Activated B cell treated with CpG ODN at 0.5 μM for 24 hours (primary cell): ENCODE measurements at regions not wholly inside any gene's neighbourhood (a gene's known extent, or its start where the extent isn't known, plus 50 kb on each side); places are given as distances from the start of the nearest gene placed in this dataset.

Experiments
- ATAC-seq: fragments of 200-7000 bp; cut with Tn5 transposase; one replicate; pipeline ENCODE4 v1.10.0; 2021; ENCODE audit warnings: low read depth, mild to moderate bottlenecking, moderate library complexity
- CTCF ChIA-PET: fragments of 350-600 bp; sonication (Branson Sonifier 250); formaldehyde crosslinking; loops from one replicate; lab custom pipeline; 2021; ENCODE audit warnings: antibody characterized with exemption; lab: Charles Lee
- POLR2A ChIA-PET: fragments of 350-600 bp; sonication (Branson Sonifier 250); formaldehyde crosslinking; loops from one replicate; lab custom pipeline; 2021; ENCODE audit warnings: antibody characterized with exemption; lab: Charles Lee
- DNase-seq: peaks from one replicate; pipeline ENCODE4 v3.0.0; 2022
- H3K27ac Mint-ChIP-seq: one replicate; pipeline ENCODE4 v1.8.0; 2020; ENCODE audit warnings: mixed read lengths
- H3K27me3 Mint-ChIP-seq: one replicate; pipeline ENCODE4 v1.8.0; 2021; ENCODE audit warnings: mixed read lengths
- H3K36me3 Mint-ChIP-seq: one replicate; pipeline ENCODE4 v1.8.0; 2021; ENCODE audit warnings: low read depth, mixed read lengths
- H3K4me1 Mint-ChIP-seq: one replicate; pipeline ENCODE4 v1.8.0; 2021; ENCODE audit warnings: mixed read lengths
- H3K4me3 Mint-ChIP-seq: one replicate; pipeline ENCODE4 v1.8.0; 2020; ENCODE audit warnings: mild to moderate bottlenecking, mixed read lengths
- H3K9me3 Mint-ChIP-seq: one replicate; pipeline ENCODE4 v1.8.0; 2020; ENCODE audit warnings: mixed read lengths
- intact Hi-C: fragments of 100-400 bp; cut with micrococcal nuclease; formaldehyde crosslinking; loops from one replicate; pipeline ENCODE4 v1.15.1; 2024
- TF ChIP-seq, protein P1 (sequence below): fragments of 200-600 bp; IDR thresholded peaks from one replicate; pipeline ENCODE4 v1.8.0; 2022; ENCODE audit warnings: antibody characterized with exemption, mild to moderate bottlenecking

DNA sequence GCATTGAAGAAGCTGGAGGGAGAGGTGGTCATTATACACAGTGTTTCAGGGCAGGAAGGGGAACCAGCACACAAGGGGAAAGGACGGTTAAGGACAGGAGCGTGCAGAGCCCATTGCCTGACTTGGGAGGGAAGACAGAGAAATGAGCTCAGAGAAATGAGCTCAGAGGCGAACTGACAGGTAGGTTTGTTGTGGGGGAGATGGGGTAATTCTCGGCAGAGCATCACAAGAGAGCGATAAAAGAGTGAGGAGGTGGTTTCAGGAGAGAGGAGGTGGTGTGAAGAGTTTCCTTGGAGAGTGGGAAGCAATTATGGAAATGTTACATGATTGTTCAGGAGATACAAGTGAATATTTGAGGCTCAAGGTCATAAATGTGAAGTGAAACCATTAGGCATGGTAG is 61.0 kb downstream of the MRGPRX1 start:
- H3K4me1 Mint-ChIP-seq, result no peaks in the 10 kb centered on the region
- no peak overlapping the region for H3K4me3 Mint-ChIP-seq
- H3K27ac Mint-ChIP-seq, result no peak overlapping the region
- no peaks in the 10 kb centered on the region for H3K36me3 Mint-ChIP-seq
- peaks cover 2% of the 10 kb centered on the region for H3K9me3 Mint-ChIP-seq
- ChIA-PET POLR2A (no interaction called here), CTCF (no interaction called here)
- TF ChIP-seq, protein P1, sequence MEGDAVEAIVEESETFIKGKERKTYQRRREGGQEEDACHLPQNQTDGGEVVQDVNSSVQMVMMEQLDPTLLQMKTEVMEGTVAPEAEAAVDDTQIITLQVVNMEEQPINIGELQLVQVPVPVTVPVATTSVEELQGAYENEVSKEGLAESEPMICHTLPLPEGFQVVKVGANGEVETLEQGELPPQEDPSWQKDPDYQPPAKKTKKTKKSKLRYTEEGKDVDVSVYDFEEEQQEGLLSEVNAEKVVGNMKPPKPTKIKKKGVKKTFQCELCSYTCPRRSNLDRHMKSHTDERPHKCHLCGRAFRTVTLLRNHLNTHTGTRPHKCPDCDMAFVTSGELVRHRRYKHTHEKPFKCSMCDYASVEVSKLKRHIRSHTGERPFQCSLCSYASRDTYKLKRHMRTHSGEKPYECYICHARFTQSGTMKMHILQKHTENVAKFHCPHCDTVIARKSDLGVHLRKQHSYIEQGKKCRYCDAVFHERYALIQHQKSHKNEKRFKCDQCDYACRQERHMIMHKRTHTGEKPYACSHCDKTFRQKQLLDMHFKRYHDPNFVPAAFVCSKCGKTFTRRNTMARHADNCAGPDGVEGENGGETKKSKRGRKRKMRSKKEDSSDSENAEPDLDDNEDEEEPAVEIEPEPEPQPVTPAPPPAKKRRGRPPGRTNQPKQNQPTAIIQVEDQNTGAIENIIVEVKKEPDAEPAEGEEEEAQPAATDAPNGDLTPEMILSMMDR, result no peak
- ATAC-seq (no peak), DNase-seq (no peak)
- intact Hi-C loops, result no loop called here
- peaks cover 7% of the 10 kb centered on the region for H3K27me3 Mint-ChIP-seq

DNA sequence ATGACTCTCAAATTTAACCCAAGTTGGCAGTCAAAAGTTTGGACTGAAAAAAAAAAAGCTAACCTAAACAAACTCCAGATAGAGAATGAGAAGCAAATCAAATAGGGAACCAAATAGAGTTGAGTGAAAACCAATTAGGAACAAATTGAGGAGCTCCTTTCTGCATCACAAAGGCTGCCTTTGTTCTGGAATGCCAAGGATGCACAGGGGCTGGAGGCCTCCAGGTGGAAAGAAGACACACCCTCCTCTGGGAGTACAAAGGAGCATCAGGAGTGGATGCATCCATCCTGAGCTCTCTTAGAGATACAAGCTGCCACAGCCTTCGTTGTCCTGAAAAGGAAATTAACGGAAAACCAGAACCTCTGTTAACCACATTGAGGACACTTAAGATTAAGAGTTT is 73.3 kb downstream of the MRGPRX1 start:
- Mint-ChIP-seq H3K36me3 (no peaks in the 10 kb centered on the region), H3K4me3 (no peak overlapping the region), H3K9me3 (no peaks in the 10 kb centered on the region), H3K4me1 (no peaks in the 10 kb centered on the region), H3K27ac (no peak overlapping the region), H3K27me3 (peaks cover 2% of the 10 kb centered on the region)
- CTCF ChIA-PET, result interaction anchor here (1.3 kb wide), 1 partner anchor 8 kb away, joined by 3 read pairs; no protein-coding TSS in a partner anchor
- TF ChIP-seq, protein P1, result no peak
- intact Hi-C loops, result no loop called here
- POLR2A ChIA-PET, result no interaction called here
- ATAC-seq (no peak), DNase-seq (no peak)

DNA sequence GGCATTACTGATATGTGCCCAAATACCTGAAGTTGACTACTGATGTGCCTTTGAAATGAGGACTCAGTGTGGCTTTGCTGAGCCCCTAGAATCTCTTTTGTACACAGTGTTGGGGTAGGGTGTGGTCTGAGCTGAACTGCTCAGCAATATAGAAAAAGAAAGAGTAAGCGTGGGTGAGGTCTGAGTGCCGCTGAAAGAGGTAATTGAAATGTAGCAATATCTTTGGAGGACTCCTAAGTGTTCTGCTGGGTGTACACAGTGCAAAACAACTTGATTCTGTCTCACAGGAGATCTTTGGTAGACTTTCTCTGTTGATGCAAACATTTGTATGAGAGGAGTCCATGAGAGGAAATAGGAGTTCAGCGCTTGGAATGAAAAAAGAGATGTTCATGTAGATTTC is 73.7 kb upstream of the PTPN5 start:
- Mint-ChIP-seq H3K27me3 (peaks cover 2% of the 10 kb centered on the region), H3K36me3 (no peaks in the 10 kb centered on the region), H3K9me3 (no peaks in the 10 kb centered on the region), H3K27ac (no peak overlapping the region), H3K4me3 (no peak overlapping the region), H3K4me1 (no peaks in the 10 kb centered on the region)
- TF ChIP-seq, protein P1, result no peak
- ChIA-PET POLR2A (no interaction called here), CTCF (no interaction called here)
- intact Hi-C loops, result no loop called here
- DNase-seq (no peak), ATAC-seq (no peak)

DNA sequence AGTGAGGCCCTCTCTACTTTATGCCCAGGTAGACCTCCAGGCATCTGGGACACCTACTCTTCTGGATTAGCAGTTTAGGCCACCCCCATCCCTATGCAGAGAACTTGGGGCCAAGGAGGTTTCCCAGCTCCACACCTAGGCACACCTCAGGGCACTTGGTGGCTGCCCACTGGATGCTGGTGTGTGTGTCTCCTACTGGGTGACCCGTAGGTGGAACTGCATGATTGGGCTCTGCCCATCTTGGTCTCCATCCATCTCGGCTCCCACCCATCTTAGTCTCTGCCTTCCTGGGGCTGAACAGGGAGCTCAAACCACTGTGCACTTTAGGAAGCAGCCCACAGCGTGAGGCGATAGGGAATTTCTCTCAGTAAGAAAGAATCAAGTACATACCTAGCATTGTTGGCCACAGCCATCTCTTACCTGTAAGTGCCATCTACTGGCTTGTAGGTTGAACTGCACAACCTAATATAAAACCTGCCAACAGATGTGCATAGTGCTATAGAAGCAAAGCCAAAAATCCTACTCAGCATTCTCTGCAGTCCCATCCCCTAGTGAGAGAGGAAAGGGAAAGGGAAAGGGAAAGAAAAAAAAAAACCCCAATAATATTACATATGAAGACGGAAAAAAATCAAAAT is 61.6 kb upstream of the PTPN5 start:
- H3K4me1 Mint-ChIP-seq, result no peaks in the 10 kb centered on the region
- peaks cover 9% of the 10 kb centered on the region for H3K9me3 Mint-ChIP-seq
- no peaks in the 10 kb centered on the region for H3K36me3 Mint-ChIP-seq
- H3K27me3 Mint-ChIP-seq, result peaks cover 25% of the 10 kb centered on the region
- ChIA-PET CTCF (no interaction called here), POLR2A (no interaction called here)
- ATAC-seq (no peak), DNase-seq (no peak)
- H3K27ac Mint-ChIP-seq, result no peak overlapping the region
- TF ChIP-seq, protein P1, result no peak
- no peak overlapping the region for H3K4me3 Mint-ChIP-seq
- intact Hi-C loops, result loop anchor here (2.0 kb wide), 1 partner anchor 738 kb away; no protein-coding TSS in a partner anchor

DNA sequence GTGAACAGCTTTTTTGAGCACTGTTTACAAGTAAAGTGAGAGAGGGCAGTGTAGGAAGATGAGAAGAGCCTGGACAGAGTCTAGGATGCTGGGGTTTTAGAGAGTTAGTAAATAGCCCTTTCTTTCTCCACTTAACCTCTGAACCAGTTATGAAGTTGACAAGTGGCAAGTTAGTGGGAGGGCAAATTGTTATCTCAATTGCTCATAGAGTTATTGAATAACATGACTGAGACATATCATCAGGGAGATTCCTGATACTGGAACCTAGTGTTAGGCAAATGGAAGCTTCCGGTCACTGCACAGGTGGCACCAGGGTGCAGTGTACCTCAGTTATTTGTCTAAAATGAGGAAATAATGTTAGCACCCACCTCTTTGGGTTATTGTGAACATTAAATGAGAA is 57.8 kb upstream of the PTPN5 start:
- no peak for ATAC-seq
- no peak overlapping the region for H3K27ac Mint-ChIP-seq

More for the DNA sequence above, 57.8 kb upstream of the PTPN5 start:
- H3K36me3 Mint-ChIP-seq, result no peaks in the 10 kb centered on the region
- peaks cover 2% of the 10 kb centered on the region for H3K9me3 Mint-ChIP-seq
- TF ChIP-seq, protein P1, result no peak
- H3K4me1 Mint-ChIP-seq, result no peaks in the 10 kb centered on the region
- ChIA-PET CTCF (interaction anchor here (1.2 kb wide), 1 partner anchor 10 kb away, joined by 3 read pairs; no protein-coding TSS in a partner anchor), POLR2A (no interaction called here)
- intact Hi-C loops, result no loop called here
- no peak overlapping the region for H3K4me3 Mint-ChIP-seq
- peaks cover 20% of the 10 kb centered on the region for H3K27me3 Mint-ChIP-seq
- DNase-seq, result no peak
